ENCODE measurements at regions not wholly inside any gene's neighbourhood (a gene's known extent, or its start where the extent isn't known, plus 50 kb on each side); places are given as distances from the start of the nearest gene placed in this dataset.

- no peak for TF ChIP-seq POLR2AphosphoS5 (IDR thresholded peaks at IDR 0.05; ENCODE audit: low read depth)
- TF ChIP-seq CTCF (IDR thresholded peaks at IDR 0.05; ENCODE audit: insufficient read depth, low read length) = no peak
- TF ChIP-seq GABPA (IDR thresholded peaks at IDR 0.05; ENCODE audit: low read depth) = no peak
Measured at GRCh38 chr2:49770919-49771318, 616.6 kb upstream of the FSHR start.
